Rectal smooth muscle tissue (tissue), 1 donor: ENCODE measurements at regions not wholly inside any gene's neighbourhood (a gene's known extent, or its start where the extent isn't known, plus 50 kb on each side); places are given as distances from the start of the nearest gene placed in this dataset.

Experiments
- H3K27ac ChIP-seq: one replicate; pipeline ENCODE4 v1.7.0; 2013; ENCODE audit warnings: low read depth, low read length, inconsistent platforms
- H3K27me3 ChIP-seq: one replicate; pipeline ENCODE4 v1.7.0; 2013; ENCODE audit warnings: low read length; ENCODE audit not compliant: control insufficient read depth, insufficient read depth
- H3K36me3 ChIP-seq: one replicate; pipeline ENCODE4 v1.7.0; 2013; ENCODE audit warnings: low read length; ENCODE audit not compliant: control insufficient read depth, insufficient read depth
- H3K4me1 ChIP-seq: one replicate; pipeline ENCODE4 v1.7.0; 2013; ENCODE audit warnings: low read length; ENCODE audit not compliant: control insufficient read depth, insufficient read depth
- H3K4me3 ChIP-seq: one replicate; pipeline ENCODE4 v1.7.0; 2013; ENCODE audit warnings: low read length
- H3K9ac ChIP-seq: one replicate; pipeline ENCODE4 v1.7.0; 2013; ENCODE audit warnings: low read length

DNA sequence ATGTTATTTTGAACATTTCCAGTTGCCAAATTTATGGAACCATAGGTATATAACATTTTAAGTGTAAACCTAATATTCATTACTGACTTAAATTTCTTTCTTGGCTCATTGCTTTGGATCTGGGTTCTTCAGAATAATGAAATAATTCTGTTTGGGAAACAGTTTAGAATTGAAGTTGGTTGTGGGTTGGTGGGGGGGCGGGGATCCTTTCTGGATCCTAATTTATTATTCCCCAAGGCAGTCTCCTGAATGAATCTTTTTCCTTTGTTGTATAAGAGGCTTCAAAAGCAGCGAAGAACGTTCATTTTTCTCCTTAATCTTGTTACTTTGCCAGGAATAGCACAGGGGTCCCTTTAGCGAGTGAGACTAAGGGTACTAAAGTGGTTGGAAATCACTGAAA lies 325.5 kb downstream of the FOXG1 start:
- no peaks in the 10 kb centered on the region for H3K4me1 ChIP-seq
- no peak overlapping the region for H3K9ac ChIP-seq
- H3K36me3 ChIP-seq, result no peaks in the 10 kb centered on the region
- H3K4me3 ChIP-seq, result no peak overlapping the region
- H3K27me3 ChIP-seq, result no peaks in the 10 kb centered on the region
- H3K27ac ChIP-seq, result no peak overlapping the region

DNA sequence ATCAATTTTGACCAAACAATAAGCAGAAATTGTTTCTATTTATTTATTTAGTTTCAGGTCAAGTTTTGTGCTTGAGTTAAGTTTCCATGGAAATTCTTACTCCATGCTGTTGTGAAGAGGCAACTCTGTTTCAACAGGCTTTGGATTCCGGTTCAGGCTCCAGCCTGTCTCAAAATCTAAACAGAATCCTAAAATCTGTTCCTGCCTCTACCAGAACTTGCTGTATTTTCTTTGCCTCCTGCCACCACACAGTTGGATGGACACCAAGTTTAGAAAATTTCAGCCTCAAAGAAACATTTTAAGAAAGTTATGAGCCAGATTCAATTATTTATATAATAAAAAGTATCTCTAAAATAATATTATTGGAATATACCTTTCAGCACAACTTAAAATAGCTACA lies 330.9 kb downstream of the FOXG1 start:
- Histone ChIP-seq H3K4me3 (no peak overlapping the region), H3K36me3 (no peaks in the 10 kb centered on the region), H3K27ac (no peak overlapping the region), H3K9ac (no peak overlapping the region), H3K27me3 (no peaks in the 10 kb centered on the region), H3K4me1 (no peaks in the 10 kb centered on the region)

DNA sequence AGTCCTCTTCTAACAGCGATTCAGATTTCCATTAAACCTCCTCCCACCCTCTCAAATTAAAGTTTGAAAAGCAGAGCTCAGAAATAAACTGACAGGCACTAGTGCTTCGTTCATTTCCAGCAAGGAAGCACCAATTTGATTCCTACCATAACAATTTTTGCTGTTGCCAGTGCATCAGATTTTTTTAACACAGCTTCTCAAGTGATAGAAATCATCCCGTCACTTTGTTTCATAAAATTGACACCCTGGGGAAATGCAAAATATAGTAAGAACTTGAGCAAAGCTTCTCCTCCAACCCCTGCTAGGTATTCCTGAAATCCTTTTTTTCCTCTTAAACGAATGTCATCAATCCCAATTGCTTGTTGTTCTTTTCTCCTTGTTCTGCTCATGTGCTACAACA lies 332.1 kb downstream of the FOXG1 start:
- Histone ChIP-seq H3K4me3 (no peak overlapping the region), H3K4me1 (no peaks in the 10 kb centered on the region), H3K36me3 (no peaks in the 10 kb centered on the region), H3K27me3 (no peaks in the 10 kb centered on the region), H3K27ac (no peak overlapping the region), H3K9ac (no peak overlapping the region)

DNA sequence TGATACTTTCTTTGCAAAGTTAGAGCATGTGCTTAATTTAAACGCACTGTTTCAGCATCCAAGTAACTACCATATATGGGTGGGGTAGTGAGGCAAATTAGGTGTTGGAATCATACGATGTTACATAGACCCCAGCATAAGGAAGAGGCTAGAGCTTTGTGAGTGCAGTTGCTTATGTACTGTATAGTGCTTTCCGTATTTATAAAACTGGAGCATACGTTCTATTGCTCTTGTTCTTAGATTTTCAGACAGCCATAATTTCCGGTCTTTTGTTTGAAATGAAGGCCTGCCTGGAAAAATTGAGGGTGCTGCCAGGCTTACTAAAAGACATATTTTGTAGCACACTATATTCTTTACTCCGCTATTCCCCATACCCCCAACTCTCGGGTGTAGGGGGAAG lies 335.7 kb downstream of the FOXG1 start:
- no peaks in the 10 kb centered on the region for H3K4me1 ChIP-seq
- H3K36me3 ChIP-seq, result no peaks in the 10 kb centered on the region
- no peaks in the 10 kb centered on the region for H3K27me3 ChIP-seq
- no peak overlapping the region for H3K4me3 ChIP-seq
- H3K27ac ChIP-seq, result no peak overlapping the region
- no peak overlapping the region for H3K9ac ChIP-seq

DNA sequence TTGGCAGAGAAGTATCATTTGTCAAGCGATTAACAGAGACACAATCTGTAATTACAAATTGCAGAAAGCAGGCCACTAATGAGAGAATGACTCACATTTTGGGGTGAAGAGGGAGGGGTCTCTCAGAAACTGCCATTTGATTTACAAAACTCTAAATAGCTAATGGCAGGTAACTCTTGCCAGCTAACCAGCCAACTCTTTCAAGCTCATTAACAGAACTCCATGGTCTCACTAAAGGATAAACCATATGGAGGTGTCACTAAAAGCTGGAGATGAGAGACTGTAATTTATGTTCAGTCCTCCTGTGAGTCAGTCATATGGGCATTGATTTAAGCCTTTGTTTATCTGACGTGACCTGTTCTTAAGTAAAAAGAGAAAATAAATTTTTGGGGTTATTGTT lies 336.4 kb downstream of the FOXG1 start:
- Histone ChIP-seq H3K4me1 (no peaks in the 10 kb centered on the region), H3K27me3 (no peaks in the 10 kb centered on the region), H3K4me3 (no peak overlapping the region), H3K27ac (no peak overlapping the region), H3K36me3 (no peaks in the 10 kb centered on the region), H3K9ac (no peak overlapping the region)

DNA sequence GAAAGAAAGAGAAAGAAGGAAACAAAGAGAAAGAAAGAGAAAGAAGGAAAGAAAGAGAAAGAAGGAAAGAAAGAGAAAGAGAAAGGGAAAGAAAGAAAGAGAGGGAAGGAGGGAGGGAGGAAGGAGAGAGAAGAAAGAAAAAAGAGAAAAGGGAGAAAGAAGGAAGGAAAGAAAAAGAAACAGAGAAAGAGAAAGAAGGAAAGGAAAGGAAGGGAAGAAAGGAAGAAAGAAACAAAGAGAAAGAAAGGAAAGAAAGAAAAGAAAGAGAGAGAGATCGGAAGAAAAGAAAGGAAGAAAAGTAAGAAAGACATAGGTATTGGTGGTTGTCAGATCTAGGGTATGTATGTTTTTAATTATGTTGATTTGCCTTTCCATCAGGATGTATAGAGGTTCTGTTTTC lies 342.3 kb downstream of the FOXG1 start:
- Histone ChIP-seq H3K9ac (no peak overlapping the region), H3K4me1 (no peaks in the 10 kb centered on the region), H3K27me3 (no peaks in the 10 kb centered on the region), H3K36me3 (no peaks in the 10 kb centered on the region), H3K4me3 (no peak overlapping the region), H3K27ac (no peak overlapping the region)

DNA sequence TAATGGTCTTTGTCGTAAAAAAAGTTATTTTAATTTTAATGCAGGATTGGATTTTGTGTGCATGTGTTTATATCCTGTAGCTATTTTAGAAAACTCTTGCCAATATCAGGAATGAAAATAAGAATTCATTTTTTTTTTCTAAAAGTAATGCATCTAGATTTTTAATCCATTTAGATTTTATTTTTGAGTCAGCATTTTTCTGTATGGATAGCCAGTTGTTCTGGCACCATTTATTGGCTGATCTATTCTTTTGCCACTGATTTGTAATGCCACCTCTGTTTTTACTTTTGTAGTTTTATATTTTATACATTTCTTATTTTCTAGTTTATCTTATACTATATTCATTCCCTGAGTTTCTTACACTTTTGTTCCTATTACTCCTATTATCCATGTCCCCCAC lies 343.0 kb downstream of the FOXG1 start:
- H3K27me3 ChIP-seq, result no peaks in the 10 kb centered on the region
- H3K36me3 ChIP-seq, result no peaks in the 10 kb centered on the region
- H3K9ac ChIP-seq, result no peak overlapping the region
- no peak overlapping the region for H3K4me3 ChIP-seq
- no peaks in the 10 kb centered on the region for H3K4me1 ChIP-seq
- no peak overlapping the region for H3K27ac ChIP-seq

DNA sequence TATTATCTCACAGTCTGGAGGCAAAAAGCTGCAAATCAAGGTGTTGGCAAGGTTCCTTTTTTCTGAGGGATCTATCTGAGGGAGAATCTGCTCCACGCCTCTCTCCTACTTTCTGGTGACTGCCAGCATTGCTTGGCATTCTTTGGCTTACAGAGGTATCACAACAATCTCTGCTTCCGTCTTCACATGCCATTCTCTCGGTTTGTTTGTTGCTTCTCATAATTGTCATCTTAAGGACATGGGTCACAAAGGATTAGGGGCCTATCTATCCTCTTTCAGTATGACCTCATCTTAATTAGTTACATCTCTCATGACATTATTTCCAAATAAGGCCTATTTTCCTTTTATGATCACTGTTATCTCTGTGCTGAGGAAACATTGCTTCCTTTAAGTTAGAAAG lies 345.0 kb downstream of the FOXG1 start:
- Histone ChIP-seq H3K9ac (no peak overlapping the region), H3K36me3 (no peaks in the 10 kb centered on the region), H3K4me3 (no peak overlapping the region), H3K4me1 (no peaks in the 10 kb centered on the region), H3K27me3 (no peaks in the 10 kb centered on the region), H3K27ac (no peak overlapping the region)

DNA sequence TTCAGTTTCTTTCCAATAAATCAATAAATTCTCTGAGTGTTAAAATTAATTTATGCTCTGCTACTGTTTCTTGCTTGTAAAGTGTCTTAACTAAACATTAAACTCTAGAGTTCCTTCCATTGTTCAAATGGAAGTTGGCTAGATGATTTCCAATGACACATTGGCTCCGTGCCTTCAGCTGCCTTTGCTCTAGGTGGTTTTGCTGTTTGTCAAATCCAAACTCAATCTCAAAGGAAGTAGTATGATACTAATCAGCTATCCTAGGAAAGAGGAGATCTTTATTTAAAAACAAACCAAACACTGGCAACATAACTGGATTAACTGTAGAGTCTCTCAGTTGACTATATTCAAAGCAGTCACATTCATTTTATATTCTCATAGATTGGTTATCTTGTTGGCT lies 356.4 kb downstream of the FOXG1 start:
- H3K27me3 ChIP-seq, result no peaks in the 10 kb centered on the region
- no peak overlapping the region for H3K9ac ChIP-seq
- no peak overlapping the region for H3K4me3 ChIP-seq
- no peaks in the 10 kb centered on the region for H3K4me1 ChIP-seq
- H3K27ac ChIP-seq, result no peak overlapping the region
- no peaks in the 10 kb centered on the region for H3K36me3 ChIP-seq

DNA sequence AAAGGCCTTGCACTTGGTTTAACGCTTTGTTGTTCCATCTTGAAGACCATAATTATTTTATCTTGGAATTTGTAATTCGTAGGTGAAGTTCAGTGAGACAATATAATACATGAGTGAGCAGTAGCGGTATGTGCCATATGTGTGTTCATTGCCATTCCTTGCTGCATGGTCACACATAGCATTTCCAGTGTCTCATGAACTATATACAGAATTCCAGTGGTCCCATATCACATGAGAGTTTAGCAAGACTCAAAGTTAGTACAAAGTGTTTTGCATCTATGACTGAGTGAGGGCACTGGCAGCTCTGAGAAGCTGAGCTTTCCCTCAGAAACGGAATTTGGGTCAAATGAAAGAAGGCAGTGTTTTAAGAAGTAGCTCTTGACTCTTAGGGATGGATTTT lies 359.8 kb downstream of the FOXG1 start:
- H3K27ac ChIP-seq, result no peak overlapping the region
- no peak overlapping the region for H3K4me3 ChIP-seq
- H3K36me3 ChIP-seq, result no peaks in the 10 kb centered on the region
- H3K9ac ChIP-seq, result no peak overlapping the region
- H3K4me1 ChIP-seq, result no peaks in the 10 kb centered on the region
- no peaks in the 10 kb centered on the region for H3K27me3 ChIP-seq

DNA sequence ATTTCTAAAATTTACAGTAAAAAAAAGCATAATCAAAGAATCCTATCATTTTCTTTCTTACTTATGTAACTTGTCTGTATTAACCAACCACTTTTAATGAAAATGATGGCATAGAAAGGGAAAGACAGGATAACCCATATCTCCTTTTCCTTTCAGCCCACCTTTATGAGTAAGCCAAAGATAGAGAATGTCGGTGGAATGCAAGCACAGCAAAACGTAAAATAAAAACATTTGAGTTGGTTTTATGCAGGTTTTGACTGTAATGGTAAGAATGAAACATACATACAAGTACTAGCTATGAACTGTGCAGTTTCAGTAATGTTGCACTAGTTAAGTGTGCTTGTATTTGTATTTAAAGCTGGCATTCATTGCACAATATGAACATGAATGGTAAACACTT lies 360.3 kb downstream of the FOXG1 start:
- no peaks in the 10 kb centered on the region for H3K27me3 ChIP-seq
- no peak overlapping the region for H3K27ac ChIP-seq
- H3K4me1 ChIP-seq, result no peaks in the 10 kb centered on the region
- no peaks in the 10 kb centered on the region for H3K36me3 ChIP-seq
- no peak overlapping the region for H3K4me3 ChIP-seq
- no peak overlapping the region for H3K9ac ChIP-seq

DNA sequence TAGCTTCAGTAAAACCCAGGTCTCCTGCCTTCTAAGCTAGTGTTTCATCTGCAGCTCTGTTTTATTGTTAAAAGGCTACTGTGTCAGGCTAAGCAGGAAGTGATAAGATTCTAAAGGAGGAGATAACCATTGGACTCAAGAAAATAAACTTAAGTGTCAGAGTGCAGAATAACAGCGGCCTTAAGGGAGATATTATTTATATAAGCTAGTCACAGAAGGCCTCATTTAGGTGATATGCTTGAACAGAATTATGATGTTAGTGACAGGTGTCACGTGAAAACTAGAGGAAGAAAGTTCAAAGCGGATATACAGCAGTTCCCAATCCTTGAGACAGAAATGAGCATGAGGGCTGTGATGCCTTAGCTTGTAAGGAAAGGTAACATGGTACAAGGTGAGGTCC lies 373.4 kb downstream of the FOXG1 start:
- no peak overlapping the region for H3K9ac ChIP-seq
- no peaks in the 10 kb centered on the region for H3K36me3 ChIP-seq
- H3K4me1 ChIP-seq, result no peaks in the 10 kb centered on the region
- H3K27me3 ChIP-seq, result no peaks in the 10 kb centered on the region
- no peak overlapping the region for H3K4me3 ChIP-seq
- H3K27ac ChIP-seq, result no peak overlapping the region

DNA sequence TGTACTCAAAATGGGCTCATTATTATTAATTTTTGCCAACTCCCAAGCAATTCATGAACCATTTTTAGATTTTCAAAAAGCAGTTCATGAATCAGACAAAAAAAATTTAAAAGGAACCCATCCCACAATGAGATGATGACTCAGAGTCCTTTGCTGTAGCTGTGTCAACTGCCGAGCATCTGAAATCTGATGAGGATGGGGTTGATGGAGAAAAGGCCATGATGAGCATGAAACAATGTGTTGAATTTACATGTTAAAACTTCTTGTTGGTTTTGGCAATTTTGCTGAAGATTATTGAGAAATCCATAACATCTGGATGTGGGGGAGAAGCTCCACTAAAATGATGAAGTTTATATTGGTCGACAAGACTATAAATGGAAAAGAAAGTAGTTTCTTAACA lies 378.0 kb downstream of the FOXG1 start:
- H3K27ac ChIP-seq, result no peak overlapping the region
- no peaks in the 10 kb centered on the region for H3K27me3 ChIP-seq
- H3K4me3 ChIP-seq, result no peak overlapping the region
- H3K9ac ChIP-seq, result no peak overlapping the region
- H3K36me3 ChIP-seq, result no peaks in the 10 kb centered on the region
- no peaks in the 10 kb centered on the region for H3K4me1 ChIP-seq

DNA sequence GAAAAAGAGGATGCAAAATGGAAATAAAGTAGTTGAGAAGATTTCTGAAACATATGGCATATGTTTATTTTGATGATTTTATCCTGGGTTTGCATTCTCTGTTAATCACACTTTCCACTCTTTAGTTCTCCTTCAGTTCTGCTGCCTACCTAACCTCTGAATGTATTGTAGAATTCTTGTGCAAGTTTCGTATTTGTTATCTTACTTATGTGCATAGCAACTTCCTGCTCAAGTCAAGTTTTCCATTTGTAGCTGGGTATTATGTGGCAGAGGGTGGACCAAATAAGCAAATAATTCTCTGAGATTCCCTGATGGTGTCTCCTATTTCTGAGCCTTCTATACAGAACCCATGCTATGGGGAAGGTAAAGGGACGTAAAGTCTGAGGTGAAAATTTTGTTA lies 381.6 kb downstream of the FOXG1 start:
- H3K4me1 ChIP-seq, result no peaks in the 10 kb centered on the region
- no peaks in the 10 kb centered on the region for H3K36me3 ChIP-seq
- no peak overlapping the region for H3K27ac ChIP-seq
- no peak overlapping the region for H3K9ac ChIP-seq
- no peak overlapping the region for H3K4me3 ChIP-seq
- H3K27me3 ChIP-seq, result no peaks in the 10 kb centered on the region
